ENCODE measurements at regions not wholly inside any gene's neighbourhood (a gene's known extent, or its start where the extent isn't known, plus 50 kb on each side); places are given as distances from the start of the nearest gene placed in this dataset.
A peak's percentile ranks its signal among the peaks of the same experiment; 100 is the strongest.
"Not testable (repeated sequence)": the region's sequence is repeated elsewhere in the genome, so short reads cannot be mapped to it uniquely, and the experiment has no call there.

GRCh38 chr2:8495189-8495989 is 186.5 kb upstream of the ID2 start:
- Mint-ChIP-seq H3K4me1 (ENCODE audit: low read depth) (peaks cover 34% of the 10 kb centered on the region), H3K27ac (no peak overlapping the region), H3K36me3 (ENCODE audit: low read depth) (peaks cover 4% of the 10 kb centered on the region), H3K9me3 (no peaks in the 10 kb centered on the region), H3K4me3 (no peak overlapping the region), H3K27me3 (ENCODE audit: insufficient read depth) (peaks cover 3% of the 10 kb centered on the region)
- intact Hi-C loops (cut with micrococcal nuclease): no loop called here
- no peak for DNase-seq (ENCODE audit: low spot score)

GRCh38 chr2:8496079-8496478 is 185.8 kb upstream of the ID2 start:
- Mint-ChIP-seq H3K27me3 (ENCODE audit: insufficient read depth) (peaks cover 3% of the 10 kb centered on the region), H3K27ac (peak overlapping the region; percentile 27), H3K9me3 (no peaks in the 10 kb centered on the region), H3K4me1 (ENCODE audit: low read depth) (peaks cover 33% of the 10 kb centered on the region), H3K36me3 (ENCODE audit: low read depth) (peaks cover 4% of the 10 kb centered on the region), H3K4me3 (no peak overlapping the region)
- intact Hi-C loops (cut with micrococcal nuclease): no loop called here
- DNase-seq (ENCODE audit: low spot score): no peak

GRCh38 chr2:8496617-8497016 is 185.2 kb upstream of the ID2 start:
- no peak for DNase-seq (ENCODE audit: low spot score)
- Mint-ChIP-seq H3K36me3 (ENCODE audit: low read depth) (peaks cover 4% of the 10 kb centered on the region), H3K27me3 (ENCODE audit: insufficient read depth) (peaks cover 3% of the 10 kb centered on the region), H3K4me1 (ENCODE audit: low read depth) (peaks cover 28% of the 10 kb centered on the region), H3K9me3 (no peaks in the 10 kb centered on the region), H3K4me3 (no peak overlapping the region), H3K27ac (peak overlapping the region; percentile 27)
- intact Hi-C loops (cut with micrococcal nuclease): no loop called here

GRCh38 chr2:8498994-8499393 is 182.9 kb upstream of the ID2 start:
- no peak for DNase-seq (ENCODE audit: low spot score)
- H3K36me3 Mint-ChIP-seq (ENCODE audit: low read depth): peaks cover 4% of the 10 kb centered on the region
- H3K4me3 Mint-ChIP-seq: no peak overlapping the region
- H3K27ac Mint-ChIP-seq: no peak overlapping the region
- H3K9me3 Mint-ChIP-seq: no peaks in the 10 kb centered on the region
- peaks cover 27% of the 10 kb centered on the region for H3K4me1 Mint-ChIP-seq (ENCODE audit: low read depth)
- intact Hi-C loops (cut with micrococcal nuclease): no loop called here
- peaks cover 3% of the 10 kb centered on the region for H3K27me3 Mint-ChIP-seq (ENCODE audit: insufficient read depth)

GRCh38 chr2:8500124-8501054 is 181.5 kb upstream of the ID2 start:
- intact Hi-C loops (cut with micrococcal nuclease): no loop called here
- H3K27me3 Mint-ChIP-seq (ENCODE audit: insufficient read depth): peaks cover 2% of the 10 kb centered on the region

GRCh38 chr2:8501061-8501720 is 180.7 kb upstream of the ID2 start:
- no peak overlapping the region for H3K4me3 Mint-ChIP-seq
- H3K27me3 Mint-ChIP-seq (ENCODE audit: insufficient read depth): peaks cover 2% of the 10 kb centered on the region
- H3K36me3 Mint-ChIP-seq (ENCODE audit: low read depth): peaks cover 4% of the 10 kb centered on the region
- H3K9me3 Mint-ChIP-seq: no peaks in the 10 kb centered on the region
- H3K4me1 Mint-ChIP-seq (ENCODE audit: low read depth): peaks cover 29% of the 10 kb centered on the region
- H3K27ac Mint-ChIP-seq: no peak overlapping the region
- DNase-seq (ENCODE audit: low spot score): no peak
- intact Hi-C loops (cut with micrococcal nuclease): no loop called here

More at GRCh38 chr2:8500124-8501054, 181.5 kb upstream of the ID2 start:
- Mint-ChIP-seq H3K4me3 (no peak overlapping the region), H3K4me1 (ENCODE audit: low read depth) (peaks cover 32% of the 10 kb centered on the region), H3K36me3 (ENCODE audit: low read depth) (peaks cover 4% of the 10 kb centered on the region), H3K27ac (no peak overlapping the region), H3K9me3 (no peaks in the 10 kb centered on the region)
- no peak for DNase-seq (ENCODE audit: low spot score)

- H3K27me3 Mint-ChIP-seq (ENCODE audit: insufficient read depth): no peaks in the 10 kb centered on the region
- no peak overlapping the region for H3K27ac Mint-ChIP-seq
- H3K36me3 Mint-ChIP-seq (ENCODE audit: low read depth): no peaks in the 10 kb centered on the region
- DNase-seq (ENCODE audit: low spot score): no peak
- intact Hi-C loops (cut with micrococcal nuclease): no loop called here
- no peak overlapping the region for H3K4me3 Mint-ChIP-seq
- peaks cover 25% of the 10 kb centered on the region for H3K4me1 Mint-ChIP-seq (ENCODE audit: low read depth)
- peaks cover 7% of the 10 kb centered on the region for H3K9me3 Mint-ChIP-seq
Observed at GRCh38 chr2:8502316-8502715, 179.5 kb upstream of the ID2 start.

- no peak for DNase-seq (ENCODE audit: low spot score)
- H3K9me3 Mint-ChIP-seq: peaks cover 25% of the 10 kb centered on the region
- peaks cover 10% of the 10 kb centered on the region for H3K36me3 Mint-ChIP-seq (ENCODE audit: low read depth)
- intact Hi-C loops (cut with micrococcal nuclease): no loop called here
- no peak overlapping the region for H3K27ac Mint-ChIP-seq
- H3K4me1 Mint-ChIP-seq (ENCODE audit: low read depth): peaks cover 7% of the 10 kb centered on the region
- no peaks in the 10 kb centered on the region for H3K27me3 Mint-ChIP-seq (ENCODE audit: insufficient read depth)
- no peak overlapping the region for H3K4me3 Mint-ChIP-seq
Observed at GRCh38 chr2:8505311-8505920, 176.4 kb upstream of the ID2 start.

- intact Hi-C loops (cut with micrococcal nuclease): no loop called here
- H3K27ac Mint-ChIP-seq: no peak overlapping the region
- peaks cover 25% of the 10 kb centered on the region for H3K9me3 Mint-ChIP-seq
- no peak overlapping the region for H3K4me3 Mint-ChIP-seq
- no peaks in the 10 kb centered on the region for H3K27me3 Mint-ChIP-seq (ENCODE audit: insufficient read depth)
- no peak for DNase-seq (ENCODE audit: low spot score)
- H3K4me1 Mint-ChIP-seq (ENCODE audit: low read depth): peaks cover 8% of the 10 kb centered on the region
- peaks cover 10% of the 10 kb centered on the region for H3K36me3 Mint-ChIP-seq (ENCODE audit: low read depth)
Observed at GRCh38 chr2:8506746-8507145, 175.1 kb upstream of the ID2 start.

- Mint-ChIP-seq H3K27me3 (ENCODE audit: insufficient read depth) (no peaks in the 10 kb centered on the region), H3K9me3 (peaks cover 36% of the 10 kb centered on the region), H3K4me1 (ENCODE audit: low read depth) (peaks cover 28% of the 10 kb centered on the region), H3K36me3 (ENCODE audit: low read depth) (peaks cover 19% of the 10 kb centered on the region), H3K27ac (no peak overlapping the region), H3K4me3 (no peak overlapping the region)
- intact Hi-C loops (cut with micrococcal nuclease): no loop called here
- DNase-seq (ENCODE audit: low spot score): no peak
Observed at GRCh38 chr2:8508766-8509165, 173.1 kb upstream of the ID2 start.

GRCh38 chr2:8509621-8510020 is 172.2 kb upstream of the ID2 start:
- H3K27me3 Mint-ChIP-seq (ENCODE audit: insufficient read depth): no peaks in the 10 kb centered on the region
- intact Hi-C loops (cut with micrococcal nuclease): loop anchor here (10.0 kb wide), 2 partner anchors 205 to 525 kb away; no protein-coding TSS in a partner anchor
- H3K4me3 Mint-ChIP-seq: no peak overlapping the region
- DNase-seq (ENCODE audit: low spot score): no peak
- H3K27ac Mint-ChIP-seq: no peak overlapping the region
- peaks cover 37% of the 10 kb centered on the region for H3K4me1 Mint-ChIP-seq (ENCODE audit: low read depth)
- H3K9me3 Mint-ChIP-seq: peaks cover 40% of the 10 kb centered on the region
- H3K36me3 Mint-ChIP-seq (ENCODE audit: low read depth): peaks cover 21% of the 10 kb centered on the region

- peaks cover 23% of the 10 kb centered on the region for H3K36me3 Mint-ChIP-seq (ENCODE audit: low read depth)
Observed at GRCh38 chr2:8510055-8510454, 171.8 kb upstream of the ID2 start.

More at GRCh38 chr2:8510055-8510454, 171.8 kb upstream of the ID2 start:
- H3K4me1 Mint-ChIP-seq (ENCODE audit: low read depth): peaks cover 39% of the 10 kb centered on the region
- not testable (repeated sequence) for H3K27me3 Mint-ChIP-seq (ENCODE audit: insufficient read depth); DNase-seq (ENCODE audit: low spot score); H3K27ac Mint-ChIP-seq; H3K4me3 Mint-ChIP-seq
- H3K9me3 Mint-ChIP-seq: peaks cover 41% of the 10 kb centered on the region
- intact Hi-C loops (cut with micrococcal nuclease): loop anchor here (10.0 kb wide), 2 partner anchors 205 to 525 kb away; no protein-coding TSS in a partner anchor

Data from activated T-helper 1 cell treated with anti-CD3 and anti-CD28 coated beads, Interleukin-12 subunit alpha, Interleukin-12 subunit beta, Interleukin-2, Interleukin-4 antibody, amounts not matched to agents 30 ng/mL and 10 ng/mL and 1 ng/mL, durations not matched to agents 14 hours and 24 hours and 36 hours (primary cell).